ENCODE measurements at regions not wholly inside any gene's neighbourhood (a gene's known extent, or its start where the extent isn't known, plus 50 kb on each side); places are given as distances from the start of the nearest gene placed in this dataset.

- H3K14ac ChIP-seq (replicated peaks; ENCODE audit: low read depth, low read length), result no peak overlapping the region
- POLR2A ChIA-PET (ENCODE audit: unreplicated experiment), result no interaction called here
- ATAC-seq (ENCODE audit: low read depth), result no peak
- no peak overlapping the region for H3K27ac ChIP-seq (ENCODE audit: insufficient read depth, low read length)
- in situ Hi-C loops (cut with MboI; ENCODE audit: low sequenced_read_pairs), result no loop called here
- no peak overlapping the region for H2AK9ac ChIP-seq (replicated peaks; ENCODE audit: low read depth, low read length, poor library complexity)
- H2BK5ac ChIP-seq (ENCODE audit: low read depth, low read length, poor library complexity, severe bottlenecking), result no peak overlapping the region
- H4K91ac ChIP-seq (ENCODE audit: insufficient read depth, low read depth, low read length), result no peak overlapping the region
- no peaks in the 10 kb centered on the region for H3K36me3 ChIP-seq (ENCODE audit: control insufficient read depth, insufficient read depth, low read length)
- H3K23ac ChIP-seq (ENCODE audit: low read depth, low read length), result no peak overlapping the region
- H2AFZ ChIP-seq (replicated peaks; ENCODE audit: low read length, poor library complexity), result no peak overlapping the region
- H3K4me1 ChIP-seq (ENCODE audit: control insufficient read depth, insufficient read depth, low read length), result no peaks in the 10 kb centered on the region
- CTCF ChIA-PET, result no interaction called here
- H2BK15ac ChIP-seq (ENCODE audit: low read depth, low read length), result no peak overlapping the region
- no peak overlapping the region for H2AK5ac ChIP-seq (ENCODE audit: low read depth, low read length)
- no peak overlapping the region for H2BK20ac ChIP-seq (ENCODE audit: low read depth, low read length)
- no peaks in the 10 kb centered on the region for H4K20me1 ChIP-seq (ENCODE audit: insufficient read depth, low read length)
- no peaks in the 10 kb centered on the region for H3K9me1 ChIP-seq (ENCODE audit: insufficient read depth, low read length)
- H3K56ac ChIP-seq (ENCODE audit: extremely low read depth, insufficient read depth, low read length), result no peak overlapping the region
- DNase-seq, result no peak
- H3K79me1 ChIP-seq (ENCODE audit: low read depth in 1 of 2, low read length in 2 of 2), result no peaks in the 10 kb centered on the region
- no peak overlapping the region for H3K9ac ChIP-seq (ENCODE audit: low read depth, low read length)
- intact Hi-C loops (cut with micrococcal nuclease), result no loop called here
- no peak overlapping the region for H4K5ac ChIP-seq (ENCODE audit: low read depth, low read length)
- no peak overlapping the region for H2BK120ac ChIP-seq (ENCODE audit: low read depth, low read length)
- no peak overlapping the region for H3K18ac ChIP-seq (ENCODE audit: low read depth, low read length)
- no peak overlapping the region for H3K4me3 ChIP-seq (ENCODE audit: insufficient read depth, low read depth, low read length)
- H4K8ac ChIP-seq (ENCODE audit: low read depth in 2 of 2, low read length in 2 of 2), result no peak overlapping the region
- H3K9me3 ChIP-seq (ENCODE audit: control insufficient read depth, insufficient read depth, low read length), result no peaks in the 10 kb centered on the region
- no peak overlapping the region for H3K4me2 ChIP-seq (ENCODE audit: low read depth, low read length)
- no peak overlapping the region for H3K4ac ChIP-seq (ENCODE audit: low read depth, low read length)
- no peaks in the 10 kb centered on the region for H3K27me3 ChIP-seq (ENCODE audit: control insufficient read depth, insufficient read depth, low read length)
- no TSS peak for BruUV-seq (replicated peaks)
- no CpG with 5 or more reads among the region's 1 CpG for WGBS, 2 experiments (ENCODE audit: extremely low coverage in 2 of 2, insufficient read length in 1 of 2)
- TF ChIP-seq CEBPB (IDR thresholded peaks at IDR 0.05; ENCODE audit: low read depth, low read length) (no peak), FOS (IDR thresholded peaks at IDR 0.05; ENCODE audit: low read depth, low read length) (no peak), NFE2L2 (IDR thresholded peaks at IDR 0.05; ENCODE audit: low read depth, low read length) (no peak), CHD1 (IDR thresholded peaks at IDR 0.05; ENCODE audit: low read depth, low read length) (no peak), BHLHE40 (IDR thresholded peaks at IDR 0.05; ENCODE audit: low read depth, low read length) (no peak), MAFK (IDR thresholded peaks at IDR 0.05; ENCODE audit: low read depth, low read length) (no peak), MAZ (IDR thresholded peaks at IDR 0.05; ENCODE audit: borderline replicate concordance, low read depth, low read length) (no peak), RFX5 (IDR thresholded peaks at IDR 0.05; ENCODE audit: low read depth, low read length) (no peak), POLR2A (IDR thresholded peaks at IDR 0.05; ENCODE audit: low read depth, low read length) (no peak)
- dilution Hi-C loops (cut with HindIII; ENCODE audit: low sequenced_read_pairs, unreplicated experiment), result no loop called here
Observed at GRCh38 chr10:108624052-108624451, 1299.3 kb downstream of the XPNPEP1 start.

All from IMR-90 (cell line).